UCSD-AML1 (cell line): ENCODE measurements at regions not wholly inside any gene's neighbourhood (a gene's known extent, or its start where the extent isn't known, plus 50 kb on each side); places are given as distances from the start of the nearest gene placed in this dataset.
"Not testable (repeated sequence)": the region's sequence is repeated elsewhere in the genome, so short reads cannot be mapped to it uniquely, and the experiment has no call there.

Experiments used
- DNase-seq: peaks from one replicate; lab custom pipeline; 2025; ENCODE audit not compliant: unreplicated experiment; lab: John Stamatoyannopoulos, UW

- DNase-seq: not testable (repeated sequence)
These were observed 278.6 kb upstream of the MAP2 start for GRCh38 chr2:209145220-209145691.

GRCh38 chr2:209145941-209146681 lies 277.7 kb upstream of the MAP2 start:
- no peak for DNase-seq

- no peak for DNase-seq
These were observed 277.0 kb upstream of the MAP2 start for GRCh38 chr2:209146682-209147320.

- no peak for DNase-seq
These were observed 275.9 kb upstream of the MAP2 start for GRCh38 chr2:209147981-209148380.

GRCh38 chr2:209160800-209161588 lies 262.9 kb upstream of the MAP2 start:
- DNase-seq: no peak

DNA sequence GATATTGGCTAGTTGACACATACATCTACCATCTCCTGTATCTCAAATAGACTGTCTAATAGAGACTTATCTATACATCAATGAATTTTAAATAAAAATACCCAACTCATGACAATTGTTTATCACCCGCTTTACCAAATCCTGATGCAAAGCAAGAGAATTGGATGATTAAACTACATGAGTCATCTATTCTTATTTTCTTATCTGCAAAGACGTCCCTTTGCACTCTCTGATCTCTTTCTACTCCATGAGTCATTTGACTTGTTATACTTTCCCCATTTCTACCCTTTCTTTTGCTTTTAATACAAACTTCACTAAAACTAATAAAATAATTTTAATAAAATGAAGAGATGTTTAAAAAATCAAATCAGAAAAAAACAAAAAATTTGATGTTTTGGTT lies 261.7 kb upstream of the MAP2 start:
- no peak for DNase-seq

DNA sequence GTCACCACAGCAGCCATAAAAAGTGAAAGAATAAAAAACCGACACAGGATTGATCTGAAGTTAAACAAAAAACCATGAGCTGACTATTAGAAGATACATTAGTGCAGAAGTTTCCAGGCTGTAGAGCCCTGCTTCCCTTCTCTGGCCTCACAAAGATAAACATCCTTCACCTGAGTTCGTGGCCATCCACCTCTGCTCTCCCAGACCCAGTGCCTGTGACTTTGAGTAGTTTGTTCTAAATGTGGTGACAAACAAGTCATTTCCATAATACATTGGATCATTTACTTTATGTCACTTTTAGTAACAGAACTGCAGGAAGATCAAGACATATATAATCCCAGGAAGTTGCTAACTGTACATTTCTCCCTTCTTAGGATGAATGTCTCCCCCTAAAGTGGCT lies 241.9 kb upstream of the MAP2 start:
- DNase-seq: no peak

GRCh38 chr2:209186886-209187285 lies 237.0 kb upstream of the MAP2 start:
- DNase-seq: peak; percentile 17

DNA sequence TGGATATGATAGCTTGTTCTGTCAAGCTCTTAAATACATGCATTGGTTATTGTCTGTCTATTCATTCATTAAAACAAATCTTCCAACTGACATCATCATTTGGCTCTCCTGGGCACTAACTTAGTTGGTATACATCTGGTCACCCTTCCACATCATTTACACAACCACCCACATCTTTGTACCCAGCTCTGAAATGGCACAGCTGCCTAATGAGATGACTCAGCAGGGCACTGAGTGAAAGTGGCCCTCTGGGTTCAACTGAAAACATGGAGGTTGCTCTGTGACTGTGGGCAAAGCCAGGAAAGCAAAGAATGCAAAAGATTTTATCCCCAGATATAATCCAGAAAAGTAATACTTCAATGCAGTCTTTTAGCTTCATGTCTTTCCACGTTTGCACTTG lies 234.0 kb upstream of the MAP2 start:
- DNase-seq: no peak

DNA sequence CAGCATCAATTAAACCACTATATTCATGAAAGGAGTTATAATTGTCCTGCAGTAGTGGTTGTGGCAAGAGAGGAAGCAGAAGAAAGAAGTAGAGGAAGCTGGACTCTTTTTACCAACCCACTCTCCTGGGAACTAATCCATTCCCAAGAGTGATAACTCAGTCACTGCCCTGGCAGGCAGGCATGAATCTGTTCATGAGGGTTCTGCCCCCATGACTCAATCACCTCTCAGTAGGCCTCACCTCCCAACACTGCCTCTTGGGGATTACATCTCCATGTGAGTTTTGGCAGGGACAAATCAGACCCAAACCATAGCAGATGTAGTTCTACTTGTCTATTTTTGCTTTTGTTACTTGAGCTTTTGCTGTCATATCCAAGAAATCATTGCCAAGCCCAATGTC lies 232.7 kb upstream of the MAP2 start:
- DNase-seq: no peak

- no peak for DNase-seq
These were observed 229.1 kb upstream of the MAP2 start for GRCh38 chr2:209194717-209195116.

- DNase-seq: peak; percentile 22
These were observed 215.6 kb upstream of the MAP2 start for GRCh38 chr2:209208211-209208610.

- DNase-seq: no peak
These were observed 213.9 kb upstream of the MAP2 start for GRCh38 chr2:209209943-209210342.

GRCh38 chr2:209230560-209230959 lies 193.3 kb upstream of the MAP2 start:
- DNase-seq: no peak

DNA sequence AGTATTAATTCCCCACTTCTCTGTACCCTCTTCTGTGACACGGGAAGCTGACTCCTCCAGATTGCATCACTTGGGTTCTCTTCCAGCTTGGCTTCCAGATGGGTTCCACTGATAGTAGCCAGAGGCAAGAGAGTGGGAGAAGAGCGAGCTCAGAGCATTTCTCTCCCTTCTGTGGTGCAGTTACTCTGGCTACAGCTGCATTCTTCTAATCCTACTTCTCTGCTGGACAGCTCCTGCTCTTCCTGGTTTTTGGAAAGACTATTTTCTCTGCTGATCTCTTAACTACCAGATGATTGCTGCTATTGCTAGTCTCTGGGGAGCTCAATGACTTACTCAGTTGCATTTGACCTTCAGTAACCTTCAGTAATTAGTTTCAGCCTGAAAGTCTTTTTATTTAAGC lies 187.5 kb upstream of the MAP2 start:
- peak; percentile 5 for DNase-seq

DNA sequence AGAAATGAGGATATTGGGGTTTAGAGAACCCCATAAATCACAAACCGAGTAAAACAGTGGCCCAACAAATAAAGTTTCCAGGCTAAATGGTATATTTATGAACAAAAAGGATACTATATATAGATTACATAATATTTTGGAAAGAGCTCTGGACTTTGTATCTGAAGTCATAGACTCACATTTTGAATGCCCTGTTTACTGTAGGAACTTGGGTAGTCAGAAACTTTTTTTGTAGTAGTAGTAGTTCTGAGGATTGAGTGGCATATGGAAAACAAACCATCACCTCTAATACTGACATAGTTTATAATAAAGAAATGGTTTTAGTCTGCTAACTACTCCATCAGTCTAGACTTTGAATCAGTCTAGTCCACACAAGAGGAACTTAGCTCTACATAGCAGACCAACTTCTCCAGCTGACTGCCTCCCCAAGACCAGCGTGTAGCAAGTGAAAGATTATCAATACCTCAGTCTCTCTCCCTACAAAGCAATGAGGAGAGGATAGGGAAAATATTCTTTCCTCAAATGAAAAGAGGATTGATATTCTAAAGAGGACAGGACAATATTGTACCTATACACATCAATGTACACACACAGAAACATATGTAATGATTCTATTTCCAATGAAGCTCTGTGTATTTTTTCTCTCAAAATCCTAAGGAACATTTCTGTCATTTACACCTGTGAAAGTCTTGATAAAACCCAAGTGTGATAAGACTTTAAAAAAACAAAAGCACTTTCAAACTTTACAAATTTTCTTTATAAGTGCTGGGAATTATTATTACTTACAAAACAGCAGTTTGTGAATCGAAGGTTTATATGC lies 184.9 kb upstream of the MAP2 start:
- no peak for DNase-seq

- DNase-seq: no peak
These were observed 184.3 kb upstream of the MAP2 start for GRCh38 chr2:209239585-209239938.

GRCh38 chr2:209240204-209240603 lies 183.6 kb upstream of the MAP2 start:
- DNase-seq: no peak

GRCh38 chr2:209253544-209253943 lies 170.3 kb upstream of the MAP2 start:
- no peak for DNase-seq

GRCh38 chr2:209259767-209260166 lies 164.1 kb upstream of the MAP2 start:
- DNase-seq: no peak

DNA sequence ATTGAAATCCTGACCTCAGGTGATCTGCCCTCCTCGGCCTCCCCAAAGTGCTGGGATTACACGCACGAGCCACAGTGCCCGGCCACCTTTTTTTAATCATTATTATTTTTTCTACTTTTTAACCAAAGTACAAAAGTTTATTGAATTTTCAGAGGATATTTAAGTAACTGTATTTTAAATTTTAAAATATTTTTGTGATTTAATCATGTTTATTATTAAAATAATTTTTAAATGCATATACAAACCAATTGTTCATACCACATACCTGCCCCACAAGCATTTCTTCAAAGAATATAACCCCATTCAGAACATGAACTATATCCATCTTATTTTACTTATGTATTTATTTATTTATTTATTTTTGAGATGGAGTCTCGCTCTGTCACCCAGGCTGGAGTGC lies 163.6 kb upstream of the MAP2 start:
- DNase-seq: no peak
